ENCODE measurements at regions not wholly inside any gene's neighbourhood (a gene's known extent, or its start where the extent isn't known, plus 50 kb on each side); places are given as distances from the start of the nearest gene placed in this dataset.
A peak's percentile ranks its signal among the peaks of the same experiment; 100 is the strongest.

GRCh38 chr4:26140150-26140898 lies 180.5 kb upstream of the RBPJ start:
- ATAC-seq (replicated peaks in 6 of 8): peak in 1 of 8 experiments; percentile 14
- no peak overlapping the region for H3K4me3 ChIP-seq
- 10 to 93% (median 83%) methylated on average over 2 to 3 of the region's 8 CpGs; no CpG with 5 or more reads in 6 of the 10 experiments for WGBS, 10 experiments
- in situ Hi-C loops (cut with MboI; ENCODE audit: low pct_unique_long_range_greater_than_20kb in 2 of 9, low sequenced_read_pairs in 9 of 9, unreplicated experiment in 9 of 9): no loop called here
- no peak overlapping the region for H3K27ac ChIP-seq
- peaks cover 15 to 18% of the 10 kb centered on the region in 2 donors for H3K4me1 ChIP-seq (replicated peaks in 1 of 2)

DNA sequence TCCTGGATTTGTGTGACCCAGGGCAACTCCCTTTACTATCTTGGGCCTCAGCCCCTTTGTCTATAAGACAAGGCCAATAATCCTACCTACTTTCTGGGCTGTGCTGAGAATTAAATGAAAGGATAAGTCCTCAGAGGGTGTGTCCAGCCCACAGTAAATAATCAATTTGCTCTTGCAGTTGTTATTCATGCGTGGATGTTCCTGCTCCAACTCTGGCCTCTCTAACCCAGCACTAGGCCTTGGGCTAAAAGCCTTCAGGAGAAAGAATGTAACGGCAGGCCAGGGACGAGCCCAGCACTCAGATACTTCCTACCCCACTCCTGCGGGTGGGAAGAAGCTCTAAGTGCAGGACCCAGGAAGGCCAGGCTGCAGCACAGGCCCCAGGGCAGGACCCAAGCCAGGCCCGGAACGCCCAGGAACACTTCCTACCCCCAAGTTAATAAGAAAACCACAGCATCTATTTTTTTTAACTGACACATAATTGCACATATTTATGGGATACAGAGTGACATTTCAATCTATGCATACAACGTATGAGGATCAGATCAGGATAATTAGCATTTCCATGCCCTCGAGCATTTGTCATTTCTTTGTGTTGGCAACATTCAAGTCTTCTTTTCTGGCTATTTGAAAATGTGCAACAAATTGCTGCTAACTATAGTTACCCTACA lies 179.6 kb upstream of the RBPJ start:
- 0 to 98% (median 43%) methylated on average over 1 to 6 of the region's 8 CpGs; no CpG with 5 or more reads in 1 of the 10 experiments for WGBS, 10 experiments
- in situ Hi-C loops (cut with MboI; ENCODE audit: low pct_unique_long_range_greater_than_20kb in 2 of 9, low sequenced_read_pairs in 9 of 9, unreplicated experiment in 9 of 9): no loop called here
- H3K4me3 ChIP-seq: no peak overlapping the region
- H3K27ac ChIP-seq: no peak overlapping the region
- peak; percentile 19 to 82 (median 63) for ATAC-seq (replicated peaks in 6 of 8)
- peaks cover 15 to 18% of the 10 kb centered on the region in 2 donors for H3K4me1 ChIP-seq (replicated peaks in 1 of 2)

GRCh38 chr4:26141911-26142638 lies 178.7 kb upstream of the RBPJ start:
- no peak overlapping the region for H3K4me3 ChIP-seq
- H3K4me1 ChIP-seq (replicated peaks in 1 of 2): peaks cover 15 to 17% of the 10 kb centered on the region in 2 donors
- in situ Hi-C loops (cut with MboI; ENCODE audit: low pct_unique_long_range_greater_than_20kb in 2 of 9, low sequenced_read_pairs in 9 of 9, unreplicated experiment in 9 of 9): no loop called here
- WGBS, 10 experiments: 13 to 100% (median 76%) methylated on average over 1 to 8 of the region's 8 CpGs; no CpG with 5 or more reads in 2 of the 10 experiments
- peak in 2 of 8 experiments; percentile 5 to 64 for ATAC-seq (replicated peaks in 6 of 8)
- H3K27ac ChIP-seq: no peak overlapping the region

DNA sequence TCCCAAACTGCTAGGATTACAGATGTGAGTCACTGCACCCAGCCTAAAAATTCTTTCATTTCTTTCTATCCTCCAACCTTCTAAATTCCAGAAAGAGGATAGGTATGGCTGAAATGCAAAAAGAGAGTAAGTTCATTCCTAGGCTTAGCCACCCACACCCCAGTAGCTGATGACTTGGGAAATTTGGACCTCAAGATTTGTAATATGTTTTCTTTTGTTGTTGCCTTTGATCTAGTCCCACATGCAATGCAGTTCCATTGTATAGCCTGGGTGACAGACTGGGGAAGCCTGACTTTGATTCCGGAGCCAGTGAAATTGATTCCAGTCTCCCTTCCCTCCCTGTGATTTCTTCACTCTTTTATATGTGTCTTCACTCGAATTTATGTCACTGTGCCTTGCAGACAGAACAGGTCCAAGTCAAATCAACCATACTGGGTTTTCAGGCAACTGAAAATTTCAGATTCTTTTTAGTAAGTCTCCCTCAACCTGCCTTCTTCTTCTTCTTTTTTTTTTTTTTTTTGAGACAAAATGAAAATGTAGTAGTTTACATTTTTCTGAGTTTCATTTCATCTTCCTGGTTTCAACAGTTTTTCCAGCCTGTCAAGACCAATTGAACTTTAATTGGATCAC lies 176.2 kb upstream of the RBPJ start:
- ATAC-seq (replicated peaks in 6 of 8): peak in 2 of 8 experiments; percentile 16 to 34
- in situ Hi-C loops (cut with MboI; ENCODE audit: low pct_unique_long_range_greater_than_20kb in 2 of 9, low sequenced_read_pairs in 9 of 9, unreplicated experiment in 9 of 9): no loop called here
- H3K4me1 ChIP-seq (replicated peaks in 1 of 2): peaks cover 12 to 15% of the 10 kb centered on the region in 2 donors
- no peak overlapping the region for H3K27ac ChIP-seq
- WGBS, 10 experiments: 7 to 87% (median 60%) methylated on average over 1 to 2 of the region's 2 CpGs; no CpG with 5 or more reads in 1 of the 10 experiments
- no peak overlapping the region for H3K4me3 ChIP-seq

DNA sequence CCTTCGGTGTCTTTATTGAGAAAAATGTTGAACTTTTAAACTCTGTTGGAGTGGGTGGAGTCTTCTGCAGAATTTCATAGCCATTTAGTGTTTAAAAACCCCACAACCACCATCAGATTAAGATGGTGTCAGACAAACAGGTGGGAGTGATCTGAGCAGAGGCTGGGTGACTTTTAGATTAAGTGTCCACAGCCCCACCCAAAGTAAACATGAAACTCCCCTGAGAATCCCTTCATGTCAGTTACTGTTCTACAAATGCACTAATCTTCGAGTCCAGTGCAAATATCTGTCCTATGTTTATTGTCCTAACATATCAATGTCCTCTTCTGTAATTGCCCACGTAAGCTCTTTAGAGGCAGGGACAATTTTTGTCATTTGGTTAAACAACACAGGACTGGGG lies 175.6 kb upstream of the RBPJ start:
- whole genome bisulfite sequencing, 10 experiments: 25 to 93% (median 61%) methylated on average over 1 to 3 of the region's 3 CpGs; no CpG with 5 or more reads in 2 of the 10 experiments

DNA sequence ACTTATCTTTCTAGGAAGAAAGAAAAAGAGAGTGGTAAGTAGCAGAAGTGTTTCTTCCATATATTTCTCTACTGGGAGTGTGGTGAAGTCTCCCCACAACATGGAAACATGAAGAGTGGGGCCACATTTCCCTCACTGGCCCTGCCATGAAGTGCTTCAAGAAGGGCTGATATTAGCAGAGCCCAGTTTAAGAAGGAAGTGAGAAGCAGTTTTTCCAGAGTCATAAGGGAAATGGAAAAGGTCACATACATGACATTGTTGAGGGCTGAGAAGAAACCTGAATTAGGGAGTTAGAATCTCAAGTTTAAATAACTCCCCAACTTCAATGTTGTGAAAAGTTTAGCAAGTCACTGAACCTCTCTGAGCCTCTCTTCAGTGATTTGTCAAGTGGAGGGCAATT lies 171.9 kb upstream of the RBPJ start:
- Histone ChIP-seq H3K4me1 (replicated peaks in 1 of 2) (no peaks in the 10 kb centered on the region), H3K4me3 (no peak overlapping the region), H3K27ac (no peak overlapping the region)
- in situ Hi-C loops (cut with MboI; ENCODE audit: low pct_unique_long_range_greater_than_20kb in 2 of 9, low sequenced_read_pairs in 9 of 9, unreplicated experiment in 9 of 9): no loop called here
- no peak for ATAC-seq (replicated peaks in 6 of 8)

More for the DNA sequence above, 175.6 kb upstream of the RBPJ start:
- no peak overlapping the region for H3K27ac ChIP-seq
- no peak overlapping the region for H3K4me3 ChIP-seq
- peaks cover 12 to 15% of the 10 kb centered on the region in 2 donors for H3K4me1 ChIP-seq (replicated peaks in 1 of 2)
- in situ Hi-C loops (cut with MboI; ENCODE audit: low pct_unique_long_range_greater_than_20kb in 2 of 9, low sequenced_read_pairs in 9 of 9, unreplicated experiment in 9 of 9): no loop called here
- no peak for ATAC-seq (replicated peaks in 6 of 8)

DNA sequence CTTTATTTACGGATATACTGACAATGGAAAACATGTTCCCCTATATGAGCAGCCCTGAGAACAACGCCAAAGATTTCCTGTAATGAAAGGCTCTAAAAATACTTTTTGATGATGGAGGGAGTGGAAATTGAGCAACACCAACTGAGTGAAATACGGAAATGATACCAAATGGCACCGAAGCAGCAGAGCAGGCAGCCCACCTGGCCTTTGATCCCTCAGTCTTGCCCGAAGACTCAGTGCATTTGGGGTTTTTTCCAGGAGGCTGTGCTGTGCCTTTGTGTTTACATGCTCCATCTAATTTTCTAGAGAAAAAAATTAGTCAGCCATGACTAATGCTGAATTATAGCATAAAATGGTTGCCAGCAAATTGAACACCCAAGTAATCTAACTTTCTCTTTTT lies 169.9 kb upstream of the RBPJ start:
- 43 to 93% (median 80%) methylated on average over 1 to 5 of the region's 5 CpGs; no CpG with 5 or more reads in 1 of the 10 experiments for WGBS, 10 experiments
- Histone ChIP-seq H3K27ac (no peak overlapping the region), H3K4me1 (replicated peaks in 1 of 2) (no peaks in the 10 kb centered on the region), H3K4me3 (no peak overlapping the region)
- ATAC-seq (replicated peaks in 6 of 8): peak in 1 of 8 experiments; percentile 17
- in situ Hi-C loops (cut with MboI; ENCODE audit: low pct_unique_long_range_greater_than_20kb in 2 of 9, low sequenced_read_pairs in 9 of 9, unreplicated experiment in 9 of 9): no loop called here

DNA sequence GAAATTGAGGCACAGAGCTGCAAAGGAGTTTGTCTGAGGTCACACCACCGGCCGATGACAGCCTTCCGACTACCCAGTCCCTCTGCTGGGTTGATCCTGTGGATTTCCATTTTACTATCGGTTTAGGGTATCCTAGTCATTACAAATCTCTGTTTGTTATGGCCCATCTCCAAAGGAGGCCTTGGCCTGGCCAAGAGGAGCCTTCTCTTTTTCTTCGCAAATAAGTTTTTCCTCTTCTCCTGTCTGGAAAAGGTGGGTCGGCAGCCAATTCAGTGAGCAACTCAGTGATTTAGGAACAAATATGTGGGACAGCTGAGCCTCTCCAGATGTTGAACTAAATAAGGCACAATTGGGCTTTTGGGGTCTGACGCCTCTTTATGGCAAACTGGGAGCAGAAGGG lies 169.2 kb upstream of the RBPJ start:
- no peak for ATAC-seq (replicated peaks in 6 of 8)
- 64 to 100% (median 80%) methylated on average over 1 to 7 of the region's 7 CpGs; no CpG with 5 or more reads in 1 of the 10 experiments for WGBS, 10 experiments
- no peaks in the 10 kb centered on the region for H3K4me1 ChIP-seq (replicated peaks in 1 of 2)
- H3K27ac ChIP-seq: no peak overlapping the region
- in situ Hi-C loops (cut with MboI; ENCODE audit: low pct_unique_long_range_greater_than_20kb in 2 of 9, low sequenced_read_pairs in 9 of 9, unreplicated experiment in 9 of 9): no loop called here
- H3K4me3 ChIP-seq: no peak overlapping the region

DNA sequence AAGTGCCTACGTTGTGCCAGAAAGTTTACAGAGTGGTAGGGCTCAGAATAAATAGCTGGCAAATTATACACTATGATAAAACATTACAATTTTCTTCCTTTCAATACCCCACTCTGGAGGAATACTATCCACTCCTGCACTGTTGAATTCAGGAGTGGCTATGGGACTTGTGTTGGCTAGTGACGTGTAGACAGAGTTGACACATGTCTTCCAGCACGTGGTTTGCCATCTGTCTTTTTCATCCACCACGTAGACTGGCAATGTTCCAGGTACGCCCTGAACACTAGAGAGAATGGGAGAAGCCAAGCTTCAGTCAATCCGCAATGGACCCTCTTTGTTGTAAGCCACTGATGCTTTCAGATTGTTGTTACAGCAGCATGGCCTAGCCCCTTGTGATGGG lies 168.8 kb upstream of the RBPJ start:
- Histone ChIP-seq H3K4me1 (replicated peaks in 1 of 2) (no peaks in the 10 kb centered on the region), H3K27ac (no peak overlapping the region), H3K4me3 (no peak overlapping the region)
- peak in 1 of 8 experiments; percentile 28 for ATAC-seq (replicated peaks in 6 of 8)
- in situ Hi-C loops (cut with MboI; ENCODE audit: low pct_unique_long_range_greater_than_20kb in 2 of 9, low sequenced_read_pairs in 9 of 9, unreplicated experiment in 9 of 9): no loop called here
- 5 to 100% (median 75%) methylated on average over 1 to 6 of the region's 6 CpGs; no CpG with 5 or more reads in 3 of the 10 experiments for WGBS, 10 experiments

- in situ Hi-C loops (cut with MboI; ENCODE audit: low pct_unique_long_range_greater_than_20kb in 2 of 9, low sequenced_read_pairs in 9 of 9, unreplicated experiment in 9 of 9): no loop called here
- no peak overlapping the region for H3K4me3 ChIP-seq
- no peak overlapping the region for H3K27ac ChIP-seq
- peaks cover 0 to 7% of the 10 kb centered on the region in 2 donors for H3K4me1 ChIP-seq (replicated peaks in 1 of 2)
- ATAC-seq (replicated peaks in 6 of 8): no peak
Observed at GRCh38 chr4:26157541-26157940, 163.3 kb upstream of the RBPJ start.

DNA sequence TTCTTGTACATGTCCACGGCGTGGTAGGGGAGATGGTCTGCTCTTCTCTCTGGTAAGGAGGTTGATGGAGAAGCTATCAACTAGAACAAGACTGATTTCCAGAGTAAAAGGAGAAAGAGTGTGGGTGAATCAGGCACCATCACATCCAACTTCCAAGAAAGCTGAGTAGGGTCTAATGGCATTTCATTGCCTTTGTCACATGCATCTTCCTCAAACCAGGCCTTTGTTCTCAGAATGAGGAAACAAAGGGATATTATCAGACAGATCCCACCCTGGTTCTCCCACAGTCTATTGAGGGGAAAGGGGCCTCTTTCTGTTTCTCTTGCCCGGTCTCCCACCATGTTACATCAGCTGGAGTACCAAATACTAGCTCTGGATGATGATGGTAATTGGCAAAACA lies 160.2 kb upstream of the RBPJ start:
- in situ Hi-C loops (cut with MboI; ENCODE audit: low pct_unique_long_range_greater_than_20kb in 2 of 9, low sequenced_read_pairs in 9 of 9, unreplicated experiment in 9 of 9): no loop called here
- Histone ChIP-seq H3K4me1 (replicated peaks in 1 of 2) (peaks cover 0 to 7% of the 10 kb centered on the region in 2 donors), H3K27ac (no peak overlapping the region), H3K4me3 (no peak overlapping the region)
- ATAC-seq (replicated peaks in 6 of 8): peak in 1 of 8 experiments; percentile 10
- WGBS, 10 experiments: 80 to 100% (median 93%) methylated on average over 1 to 3 of the region's 3 CpGs; no CpG with 5 or more reads in 4 of the 10 experiments

- Histone ChIP-seq H3K4me1 (replicated peaks in 1 of 2) (peaks cover 0 to 7% of the 10 kb centered on the region in 2 donors), H3K4me3 (no peak overlapping the region), H3K27ac (no peak overlapping the region)
- in situ Hi-C loops (cut with MboI; ENCODE audit: low pct_unique_long_range_greater_than_20kb in 2 of 9, low sequenced_read_pairs in 9 of 9, unreplicated experiment in 9 of 9): no loop called here
- WGBS, 10 experiments: 31 to 100% (median 75%) methylated on average over 1 to 4 of the region's 5 CpGs; no CpG with 5 or more reads in 2 of the 10 experiments
- ATAC-seq (replicated peaks in 6 of 8): peak in 7 of 8 experiments; percentile 16 to 95 (median 70)
Observed at GRCh38 chr4:26161030-26161824, 159.6 kb upstream of the RBPJ start.

All from motor neuron (in vitro differentiated cells).